ENCODE measurements at regions not wholly inside any gene's neighbourhood (a gene's known extent, or its start where the extent isn't known, plus 50 kb on each side); places are given as distances from the start of the nearest gene placed in this dataset.

- TF ChIP-seq CTCF (IDR thresholded peaks at IDR 0.05) (no peak), POLR2AphosphoS5 (IDR thresholded peaks at IDR 0.05; ENCODE audit: low read depth, low read length) (no peak), SIN3A (IDR thresholded peaks at IDR 0.05; ENCODE audit: borderline replicate concordance, insufficient read depth, low read depth, low read length) (no peak), TCF7L2 (IDR thresholded peaks at IDR 0.05; ENCODE audit: low read depth, low read length) (no peak)
- TF ChIP-seq, protein P1, sequence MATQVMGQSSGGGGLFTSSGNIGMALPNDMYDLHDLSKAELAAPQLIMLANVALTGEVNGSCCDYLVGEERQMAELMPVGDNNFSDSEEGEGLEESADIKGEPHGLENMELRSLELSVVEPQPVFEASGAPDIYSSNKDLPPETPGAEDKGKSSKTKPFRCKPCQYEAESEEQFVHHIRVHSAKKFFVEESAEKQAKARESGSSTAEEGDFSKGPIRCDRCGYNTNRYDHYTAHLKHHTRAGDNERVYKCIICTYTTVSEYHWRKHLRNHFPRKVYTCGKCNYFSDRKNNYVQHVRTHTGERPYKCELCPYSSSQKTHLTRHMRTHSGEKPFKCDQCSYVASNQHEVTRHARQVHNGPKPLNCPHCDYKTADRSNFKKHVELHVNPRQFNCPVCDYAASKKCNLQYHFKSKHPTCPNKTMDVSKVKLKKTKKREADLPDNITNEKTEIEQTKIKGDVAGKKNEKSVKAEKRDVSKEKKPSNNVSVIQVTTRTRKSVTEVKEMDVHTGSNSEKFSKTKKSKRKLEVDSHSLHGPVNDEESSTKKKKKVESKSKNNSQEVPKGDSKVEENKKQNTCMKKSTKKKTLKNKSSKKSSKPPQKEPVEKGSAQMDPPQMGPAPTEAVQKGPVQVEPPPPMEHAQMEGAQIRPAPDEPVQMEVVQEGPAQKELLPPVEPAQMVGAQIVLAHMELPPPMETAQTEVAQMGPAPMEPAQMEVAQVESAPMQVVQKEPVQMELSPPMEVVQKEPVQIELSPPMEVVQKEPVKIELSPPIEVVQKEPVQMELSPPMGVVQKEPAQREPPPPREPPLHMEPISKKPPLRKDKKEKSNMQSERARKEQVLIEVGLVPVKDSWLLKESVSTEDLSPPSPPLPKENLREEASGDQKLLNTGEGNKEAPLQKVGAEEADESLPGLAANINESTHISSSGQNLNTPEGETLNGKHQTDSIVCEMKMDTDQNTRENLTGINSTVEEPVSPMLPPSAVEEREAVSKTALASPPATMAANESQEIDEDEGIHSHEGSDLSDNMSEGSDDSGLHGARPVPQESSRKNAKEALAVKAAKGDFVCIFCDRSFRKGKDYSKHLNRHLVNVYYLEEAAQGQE (IDR thresholded peaks at IDR 0.05; ENCODE audit: insufficient read depth in 1 of 2, low read depth in 2 of 2, low read length in 1 of 2) = no peak
Measured at GRCh38 chr9:91042024-91042423, 240.4 kb downstream of the SYK start.
